GM12878 (cell line): ENCODE measurements at regions not wholly inside any gene's neighbourhood (a gene's known extent, or its start where the extent isn't known, plus 50 kb on each side); places are given as distances from the start of the nearest gene placed in this dataset.

Source experiments
- ATF2 ChIP-seq: IDR thresholded peaks from 2 replicates; pipeline ENCODE4 v1.6.1; 2012; ENCODE audit warnings: low read length, inconsistent platforms
- ATF7 ChIP-seq: fragments of 450-650 bp; IDR thresholded peaks from 2 replicates; pipeline ENCODE4 v1.6.1; 2016; ENCODE audit warnings: low read depth, mild to moderate bottlenecking
- BCL3 ChIP-seq: IDR thresholded peaks from 2 replicates; pipeline ENCODE4 v1.6.1; 2011; ENCODE audit warnings: borderline replicate concordance, low read depth, mild to moderate bottlenecking, moderate library complexity, low read length; ENCODE audit not compliant: insufficient read depth, poor library complexity, severe bottlenecking
- BCLAF1 ChIP-seq: fragments of 450-650 bp; IDR thresholded peaks from 2 replicates; pipeline ENCODE4 v1.6.1; 2017; ENCODE audit warnings: antibody characterized with exemption, mild to moderate bottlenecking, moderate library complexity
- BHLHE40 ChIP-seq, 2 experiments: fragments of 450-650 bp in 1 of 2; IDR thresholded peaks; 2 replicates each; pipeline ENCODE4 v1.6.1; 2011 to 2017; ENCODE audit warnings: low read depth in 2 of 2, borderline replicate concordance in 1 of 2, improper control_type of control experiment in 1 of 2, low read length in 1 of 2, mild to moderate bottlenecking in 1 of 2
- CBFB ChIP-seq: IDR thresholded peaks from 2 replicates; pipeline ENCODE4 v1.6.1; 2016; ENCODE audit warnings: antibody characterized with exemption, low read depth
- EGR1 ChIP-seq, 2 experiments: IDR thresholded peaks; 1 replicate in 1 of 2; 2 replicates in 1 of 2; pipeline ENCODE4 v1.6.1; 2011 to 2012; ENCODE audit warnings: low read depth in 2 of 2, low read length in 2 of 2, borderline replicate concordance in 1 of 2, mild to moderate bottlenecking in 1 of 2, moderate library complexity in 1 of 2
- FOS ChIP-seq: IDR thresholded peaks from 3 replicates; pipeline ENCODE4 v1.6.1; 2011; ENCODE audit warnings: borderline replicate concordance; ENCODE audit not compliant: insufficient read length; ENCODE audit errors: extremely low read depth
- GATAD2B ChIP-seq: fragments of 450-650 bp; conservative IDR thresholded peaks from 2 replicates; pipeline ENCODE4 v1.6.1; 2017; ENCODE audit warnings: low read depth, mild to moderate bottlenecking, moderate library complexity
- HDAC2 ChIP-seq: fragments of 200-600 bp; sonication (generic); IDR thresholded peaks from 2 replicates; pipeline ENCODE4 v1.6.1; 2017
- HDGF ChIP-seq: fragments of 450-650 bp; IDR thresholded peaks from 2 replicates; pipeline ENCODE4 v1.6.1; 2016; ENCODE audit warnings: antibody characterized with exemption
- IRF4 ChIP-seq: IDR thresholded peaks from 2 replicates; pipeline ENCODE4 v1.6.1; 2011; ENCODE audit warnings: low read depth, low read length
- MEF2B ChIP-seq: fragments of 450-650 bp; IDR thresholded peaks from 2 replicates; pipeline ENCODE4 v1.6.1; 2018; ENCODE audit warnings: mild to moderate bottlenecking, moderate library complexity; ENCODE audit not compliant: partially characterized antibody, poor library complexity, severe bottlenecking
- MTA3 ChIP-seq: IDR thresholded peaks from 2 replicates; pipeline ENCODE4 v1.6.1; 2012; ENCODE audit warnings: low read length, inconsistent platforms, borderline replicate concordance
- NFIC ChIP-seq: IDR thresholded peaks from 2 replicates; pipeline ENCODE4 v1.6.1; 2012; ENCODE audit warnings: low read depth, mild to moderate bottlenecking, inconsistent platforms, low read length, moderate library complexity
- NFYA ChIP-seq: IDR thresholded peaks from 2 replicates; pipeline ENCODE4 v1.6.1; 2011; ENCODE audit warnings: low read depth, mild to moderate bottlenecking, low read length, improper control_type of control experiment, borderline replicate concordance
- PML ChIP-seq: IDR thresholded peaks from 2 replicates; pipeline ENCODE4 v1.6.1; 2012; ENCODE audit warnings: low read length, inconsistent platforms
- RAD51 ChIP-seq: fragments of 450-650 bp; IDR thresholded peaks from 2 replicates; pipeline ENCODE4 v1.6.1; 2016; ENCODE audit warnings: moderate library complexity, mild to moderate bottlenecking, inconsistent platforms
- RBBP5 ChIP-seq: fragments of 200-600 bp; sonication (generic); conservative IDR thresholded peaks from 2 replicates; pipeline ENCODE4 v1.6.1; 2016
- ZNF384 ChIP-seq: IDR thresholded peaks from 2 replicates; pipeline ENCODE4 v1.6.1; 2012; ENCODE audit warnings: low read depth, mild to moderate bottlenecking, low read length, improper control_type of control experiment, borderline replicate concordance
- ZZZ3 ChIP-seq: IDR thresholded peaks from 2 replicates; pipeline ENCODE4 v1.6.1; 2011; ENCODE audit warnings: low read depth; ENCODE audit not compliant: control insufficient read depth, insufficient read length
- TF ChIP-seq, protein P1 (sequence below): IDR thresholded peaks from 2 replicates; pipeline ENCODE4 v1.6.1; 2012; ENCODE audit warnings: low read depth, low read length, improper control_type of control experiment
- TF ChIP-seq, protein P2 (sequence below): IDR thresholded peaks from 2 replicates; pipeline ENCODE4 v1.6.1; 2011; ENCODE audit warnings: low read depth, mild to moderate bottlenecking, low read length, moderate library complexity, borderline replicate concordance; ENCODE audit errors: extremely low read depth
- TF ChIP-seq, protein P3 (sequence below): fragments of 450-650 bp; IDR thresholded peaks from 2 replicates; pipeline ENCODE4 v1.6.1; 2016; ENCODE audit warnings: mild to moderate bottlenecking

DNA sequence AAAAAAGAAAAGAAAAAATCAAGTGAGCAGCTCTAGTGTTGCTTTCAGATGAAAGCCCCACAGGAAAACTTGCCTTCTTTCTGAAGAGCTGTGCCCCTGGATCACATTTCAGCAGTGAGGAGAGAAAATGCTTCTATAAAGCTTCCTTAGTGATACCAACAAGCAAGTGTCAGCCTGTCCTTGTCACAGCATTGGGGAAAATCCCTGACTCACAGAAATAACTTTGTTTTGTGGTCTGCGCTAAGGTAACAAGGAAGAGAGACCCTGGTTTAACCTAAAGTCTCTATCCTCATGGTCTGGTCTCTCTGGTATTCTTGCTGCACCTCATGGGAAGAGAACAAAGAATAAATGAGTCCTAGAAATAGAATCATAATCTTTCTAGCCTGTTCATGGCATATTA, 885.2 kb upstream of the SORCS1 start (continued):
- TF ChIP-seq NFYA, result no peak
- peak; percentile 12; the same call in 1 of the 2 replicates for TF ChIP-seq ATF7
- peak; percentile 82 for TF ChIP-seq BCL3
- TF ChIP-seq MTA3, result no peak
- TF ChIP-seq RAD51, result no peak
- peak in 1 of 2 experiments; percentile 21; a peak in 1 of 4 replicates for TF ChIP-seq BHLHE40 (IDR thresholded peaks at IDR 0.05; ENCODE audit: borderline replicate concordance in 1 of 2, low read depth in 2 of 2, low read length in 1 of 2)
- TF ChIP-seq, protein P1, sequence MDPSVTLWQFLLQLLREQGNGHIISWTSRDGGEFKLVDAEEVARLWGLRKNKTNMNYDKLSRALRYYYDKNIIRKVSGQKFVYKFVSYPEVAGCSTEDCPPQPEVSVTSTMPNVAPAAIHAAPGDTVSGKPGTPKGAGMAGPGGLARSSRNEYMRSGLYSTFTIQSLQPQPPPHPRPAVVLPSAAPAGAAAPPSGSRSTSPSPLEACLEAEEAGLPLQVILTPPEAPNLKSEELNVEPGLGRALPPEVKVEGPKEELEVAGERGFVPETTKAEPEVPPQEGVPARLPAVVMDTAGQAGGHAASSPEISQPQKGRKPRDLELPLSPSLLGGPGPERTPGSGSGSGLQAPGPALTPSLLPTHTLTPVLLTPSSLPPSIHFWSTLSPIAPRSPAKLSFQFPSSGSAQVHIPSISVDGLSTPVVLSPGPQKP, result no peak
- TF ChIP-seq IRF4, result no peak
- no peak for TF ChIP-seq ZNF384
- 0 out of 2 replicates have a peak, but pooled peaks have one; percentile 55 for TF ChIP-seq NFIC
- no peak for TF ChIP-seq GATAD2B
- no peak for TF ChIP-seq BCLAF1
- TF ChIP-seq RBBP5, result no peak
- TF ChIP-seq EGR1 (IDR thresholded peaks at IDR 0.05; ENCODE audit: borderline replicate concordance in 1 of 2, low read depth in 2 of 2, low read length in 2 of 2), result no peak
- no peak for TF ChIP-seq HDGF
- 0 out of 2 replicates have a peak, but pooled peaks have one; percentile 16 for TF ChIP-seq CBFB
- TF ChIP-seq PML, result no peak
- TF ChIP-seq, protein P2, sequence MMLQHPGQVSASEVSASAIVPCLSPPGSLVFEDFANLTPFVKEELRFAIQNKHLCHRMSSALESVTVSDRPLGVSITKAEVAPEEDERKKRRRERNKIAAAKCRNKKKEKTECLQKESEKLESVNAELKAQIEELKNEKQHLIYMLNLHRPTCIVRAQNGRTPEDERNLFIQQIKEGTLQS, result no peak
- peak; percentile 57 for TF ChIP-seq MEF2B
- no peak for TF ChIP-seq FOS
- no peak for TF ChIP-seq HDAC2
- TF ChIP-seq ATF2, result no peak
- TF ChIP-seq, protein P3, sequence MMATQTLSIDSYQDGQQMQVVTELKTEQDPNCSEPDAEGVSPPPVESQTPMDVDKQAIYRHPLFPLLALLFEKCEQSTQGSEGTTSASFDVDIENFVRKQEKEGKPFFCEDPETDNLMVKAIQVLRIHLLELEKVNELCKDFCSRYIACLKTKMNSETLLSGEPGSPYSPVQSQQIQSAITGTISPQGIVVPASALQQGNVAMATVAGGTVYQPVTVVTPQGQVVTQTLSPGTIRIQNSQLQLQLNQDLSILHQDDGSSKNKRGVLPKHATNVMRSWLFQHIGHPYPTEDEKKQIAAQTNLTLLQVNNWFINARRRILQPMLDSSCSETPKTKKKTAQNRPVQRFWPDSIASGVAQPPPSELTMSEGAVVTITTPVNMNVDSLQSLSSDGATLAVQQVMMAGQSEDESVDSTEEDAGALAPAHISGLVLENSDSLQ, result peak; percentile 72
- no peak for TF ChIP-seq ZZZ3
